A549 (cell line): ENCODE measurements at regions not wholly inside any gene's neighbourhood (a gene's known extent, or its start where the extent isn't known, plus 50 kb on each side); places are given as distances from the start of the nearest gene placed in this dataset.

Experiments
- ATAC-seq, 2 experiments: fragments of 200-7000 bp in 1 of 2; fragments of >200 bp in 1 of 2; cut with Nextera tagmentation in 1 of 2; cut with Tn5 transposase in 1 of 2; 3 replicates each; pipeline versions ENCODE4 v1.8.0 to v1.9.1; 2018 to 2020; ENCODE audit warnings: mild to moderate bottlenecking in 1 of 2, moderate library complexity in 1 of 2
- CTCF ChIA-PET: fragments of 300-600 bp; sonication (Branson Sonifier 250); formaldehyde crosslinking; extraction: SDS; loops from one replicate; lab custom pipeline; 2021; ENCODE audit warnings: antibody characterized with exemption, inconsistent platforms; lab: Yijun Ruan, JAX
- POLR2A ChIA-PET: fragments of 350-600 bp; formaldehyde crosslinking; extraction: SDS; loops from one replicate; lab custom pipeline; 2021; ENCODE audit warnings: antibody characterized with exemption, inconsistent platforms; lab: Yijun Ruan, JAX
- DNase-seq, 2 experiments: peaks; one replicate each; pipeline versions ENCODE4 v3.0.0 to v3.0.0-alpha.2; 2011 to 2016; ENCODE audit warnings: low read depth in 1 of 2, low spot score in 1 of 2
- FAIRE-seq: peaks from 2 replicates; lab custom pipeline; 2011; peaks lifted over from hg19 to GRCh38; lab: Jason Lieb, UNC
- H3K27ac ChIP-seq, 2 experiments: fragments of >200 bp; sonication (Bioruptor Twin); formaldehyde crosslinking; 3 replicates each; pipeline ENCODE4 v1.5.1; 2016 to 2017
- H3K4me1 ChIP-seq: fragments of >200 bp; sonication (Bioruptor Twin); formaldehyde crosslinking; 3 replicates; pipeline ENCODE4 v1.6.1; 2016
- H3K4me2 ChIP-seq: fragments of >200 bp; sonication (Bioruptor Twin); formaldehyde crosslinking; 3 replicates; pipeline ENCODE4 v1.6.1; 2016
- H3K4me3 ChIP-seq: fragments of >200 bp; sonication (Bioruptor Twin); formaldehyde crosslinking; 3 replicates; pipeline ENCODE4 v1.5.1; 2016
- H3K9me3 ChIP-seq: fragments of >200 bp; sonication (Bioruptor Twin); formaldehyde crosslinking; 3 replicates; pipeline ENCODE4 v1.6.1; 2016
- CHD4 ChIP-seq: fragments of 200-600 bp; sonication (generic); IDR thresholded peaks from 2 replicates; pipeline ENCODE4 v1.6.1; 2016; ENCODE audit warnings: antibody characterized with exemption, mild to moderate bottlenecking, borderline replicate concordance
- EHMT2 ChIP-seq: fragments of 200-600 bp; sonication (generic); IDR thresholded peaks from 2 replicates; pipeline ENCODE4 v1.6.1; 2016; ENCODE audit warnings: antibody characterized with exemption, low read depth, mild to moderate bottlenecking, moderate library complexity
- EP300 ChIP-seq, 2 experiments: fragments of >200 bp; sonication (Bioruptor Twin); formaldehyde crosslinking; IDR thresholded peaks; 2 replicates in 1 of 2; 3 replicates in 1 of 2; pipeline ENCODE4 v1.6.1; 2016 to 2017
- GATA3 ChIP-seq: IDR thresholded peaks from 2 replicates; pipeline ENCODE4 v1.6.1; 2012; ENCODE audit warnings: borderline replicate concordance
- HDAC2 ChIP-seq: fragments of 200-600 bp; sonication (generic); IDR thresholded peaks from 2 replicates; pipeline ENCODE4 v1.6.1; 2016
- HEYL ChIP-seq: fragments of 250-450 bp; sonication (Bioruptor Pico); IDR thresholded peaks from 2 replicates; pipeline ENCODE4 v1.8.0; 2021; ENCODE audit warnings: mild to moderate bottlenecking, moderate library complexity
- HOXA7 ChIP-seq: fragments of 250-450 bp; sonication (Bioruptor Pico); IDR thresholded peaks from 2 replicates; pipeline ENCODE4 v1.5.0; 2020; ENCODE audit warnings: mild to moderate bottlenecking, moderate library complexity
- HOXB13 ChIP-seq: fragments of 250-450 bp; sonication (Bioruptor Pico); IDR thresholded peaks from 2 replicates; pipeline ENCODE4 v1.5.0; 2020; ENCODE audit warnings: low read depth, mild to moderate bottlenecking, moderate library complexity
- HOXB5 ChIP-seq: fragments of 250-450 bp; sonication (Bioruptor Pico); IDR thresholded peaks from 2 replicates; pipeline ENCODE4 v1.5.0; 2020; ENCODE audit warnings: mild to moderate bottlenecking, moderate library complexity
- JUNB ChIP-seq: fragments of >200 bp; sonication (Bioruptor Twin); formaldehyde crosslinking; IDR thresholded peaks from 2 replicates; pipeline ENCODE4 v1.6.1; 2016
- MAZ ChIP-seq: fragments of 150-350 bp; IDR thresholded peaks from 2 replicates; pipeline ENCODE4 v1.6.1; 2014; ENCODE audit warnings: antibody characterized with exemption, low read depth, low read length, borderline replicate concordance
- NFE2L2 ChIP-seq: fragments of 150-350 bp; conservative IDR thresholded peaks from 2 replicates; pipeline ENCODE4 v1.6.1; 2014; ENCODE audit warnings: low read length
- NR3C1 ChIP-seq: fragments of >200 bp; sonication (Bioruptor Twin); formaldehyde crosslinking; IDR thresholded peaks from 3 replicates; pipeline ENCODE4 v1.6.1; 2017
- PHF8 ChIP-seq: fragments of 200-600 bp; sonication (generic); IDR thresholded peaks from 2 replicates; pipeline ENCODE4 v1.6.1; 2016; ENCODE audit warnings: low read depth, mild to moderate bottlenecking, antibody characterized with exemption, moderate library complexity, borderline replicate concordance
- TP53 ChIP-seq: fragments of 250-450 bp; sonication (Bioruptor Pico); IDR thresholded peaks from 2 replicates; pipeline ENCODE4 v1.5.0; 2021; ENCODE audit warnings: mild to moderate bottlenecking, moderate library complexity
- ZFP36 ChIP-seq: fragments of 450-650 bp; IDR thresholded peaks from 2 replicates; pipeline ENCODE4 v1.6.1; 2014; ENCODE audit warnings: borderline replicate concordance; ENCODE audit not compliant: partially characterized antibody
- WGBS: methylation state at CpG from one replicate; pipeline ENCODE4 v1.1.6; 2017; ENCODE audit errors: missing lambda C conversion rate; 5-methylcytosine and 5-hydroxymethylcytosine counted together
- TF ChIP-seq, protein P1 (sequence below): fragments of >200 bp; sonication (Bioruptor Twin); formaldehyde crosslinking; IDR thresholded peaks from 2 replicates; pipeline ENCODE4 v1.6.1; 2016
- TF ChIP-seq, protein P2 (sequence below): fragments of >200 bp; sonication (Bioruptor Twin); formaldehyde crosslinking; IDR thresholded peaks from 3 replicates; pipeline ENCODE4 v1.5.1; 2016
- TF ChIP-seq, protein P3 (sequence below): fragments of 150-350 bp; IDR thresholded peaks from 2 replicates; pipeline ENCODE4 v1.6.1; 2014; ENCODE audit warnings: low read depth, mild to moderate bottlenecking, low read length
- TF ChIP-seq, protein P4 (sequence below): fragments of 200-600 bp; sonication (generic); IDR thresholded peaks from 2 replicates; pipeline ENCODE4 v1.6.1; 2016; ENCODE audit warnings: antibody characterized with exemption, mild to moderate bottlenecking, moderate library complexity
- TF ChIP-seq, protein P5 (sequence below): IDR thresholded peaks from 2 replicates; pipeline ENCODE4 v1.6.1; 2012
- TF ChIP-seq, protein P6 (sequence below): fragments of >200 bp; sonication (Bioruptor Twin); formaldehyde crosslinking; IDR thresholded peaks from 3 replicates; pipeline ENCODE4 v1.6.1; 2016

DNA sequence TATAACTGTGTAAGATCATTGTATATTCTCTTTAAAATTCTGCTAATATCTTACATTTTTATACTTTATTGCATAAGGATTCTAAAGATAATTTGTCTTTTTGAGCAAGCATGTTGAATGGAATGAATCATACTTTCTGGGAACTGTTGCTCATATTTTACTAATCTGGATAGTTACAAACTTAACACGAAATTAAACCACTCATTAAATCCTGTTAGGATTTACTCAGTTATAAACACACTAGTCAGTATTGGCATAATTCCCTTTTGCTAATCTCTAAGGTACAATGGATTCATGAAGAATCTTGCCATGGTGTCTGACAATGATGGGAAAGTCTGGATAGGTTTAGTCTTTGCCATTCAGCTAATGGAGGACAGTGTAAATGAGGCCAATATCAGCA, 338.1 kb upstream of the SMC2 start:
- ChIA-PET CTCF (interaction anchor here (0.6 kb wide), 1 partner anchor 804 kb away, joined by 3 read pairs; no protein-coding TSS in a partner anchor), POLR2A (no interaction called here)
- no peak for DNase-seq
- Histone ChIP-seq H3K4me3 (no peak overlapping the region), H3K9me3 (no peaks in the 10 kb centered on the region), H3K4me1 (no peaks in the 10 kb centered on the region), H3K4me2 (no peak overlapping the region), H3K27ac (no peak overlapping the region)
- TF ChIP-seq, protein P1, sequence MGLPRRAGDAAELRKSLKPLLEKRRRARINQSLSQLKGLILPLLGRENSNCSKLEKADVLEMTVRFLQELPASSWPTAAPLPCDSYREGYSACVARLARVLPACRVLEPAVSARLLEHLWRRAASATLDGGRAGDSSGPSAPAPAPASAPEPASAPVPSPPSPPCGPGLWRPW = no peak
- TF ChIP-seq, protein P2, sequence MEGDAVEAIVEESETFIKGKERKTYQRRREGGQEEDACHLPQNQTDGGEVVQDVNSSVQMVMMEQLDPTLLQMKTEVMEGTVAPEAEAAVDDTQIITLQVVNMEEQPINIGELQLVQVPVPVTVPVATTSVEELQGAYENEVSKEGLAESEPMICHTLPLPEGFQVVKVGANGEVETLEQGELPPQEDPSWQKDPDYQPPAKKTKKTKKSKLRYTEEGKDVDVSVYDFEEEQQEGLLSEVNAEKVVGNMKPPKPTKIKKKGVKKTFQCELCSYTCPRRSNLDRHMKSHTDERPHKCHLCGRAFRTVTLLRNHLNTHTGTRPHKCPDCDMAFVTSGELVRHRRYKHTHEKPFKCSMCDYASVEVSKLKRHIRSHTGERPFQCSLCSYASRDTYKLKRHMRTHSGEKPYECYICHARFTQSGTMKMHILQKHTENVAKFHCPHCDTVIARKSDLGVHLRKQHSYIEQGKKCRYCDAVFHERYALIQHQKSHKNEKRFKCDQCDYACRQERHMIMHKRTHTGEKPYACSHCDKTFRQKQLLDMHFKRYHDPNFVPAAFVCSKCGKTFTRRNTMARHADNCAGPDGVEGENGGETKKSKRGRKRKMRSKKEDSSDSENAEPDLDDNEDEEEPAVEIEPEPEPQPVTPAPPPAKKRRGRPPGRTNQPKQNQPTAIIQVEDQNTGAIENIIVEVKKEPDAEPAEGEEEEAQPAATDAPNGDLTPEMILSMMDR = no peak
- TF ChIP-seq CHD4 = no peak
- TF ChIP-seq MAZ = no peak
- no peak for ATAC-seq
- FAIRE-seq = no peak
- 0% methylated on average over 1 of the region's 1 CpG for WGBS

DNA sequence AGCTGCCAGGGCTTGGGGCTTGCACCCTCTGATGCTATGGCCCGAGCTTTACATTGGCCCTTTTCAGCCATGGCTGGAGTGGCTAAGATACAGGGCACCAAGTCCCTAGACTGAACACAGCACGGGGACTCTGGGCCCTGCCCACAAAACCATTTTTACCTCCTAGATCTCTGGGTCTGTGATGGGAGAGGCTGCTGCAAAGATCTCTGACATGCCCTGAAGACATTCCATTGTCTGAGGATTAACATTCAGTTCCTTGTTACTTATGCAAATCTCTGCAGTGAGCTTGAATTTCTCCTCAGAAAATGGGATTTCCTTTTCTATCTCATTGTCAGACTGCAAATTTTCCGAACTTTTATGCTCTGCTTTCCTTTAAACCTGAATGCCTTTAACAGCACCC, 337.0 kb upstream of the SMC2 start:
- H3K27ac ChIP-seq = no peak overlapping the region
- TF ChIP-seq PHF8 (no peak), EP300 (IDR thresholded peaks at IDR 0.05) (no peak), JUNB (no peak), NR3C1 (no peak), TP53 (CRISPR knock-in tag) (no peak), HOXA7 (CRISPR knock-in tag) (no peak), CHD4 (no peak), HDAC2 (no peak), HEYL (CRISPR knock-in tag) (no peak), NFE2L2 (no peak), HOXB13 (CRISPR knock-in tag) (no peak), GATA3 (no peak), ZFP36 (no peak), HOXB5 (CRISPR knock-in tag) (no peak), EHMT2 (no peak)
- TF ChIP-seq, protein P3, sequence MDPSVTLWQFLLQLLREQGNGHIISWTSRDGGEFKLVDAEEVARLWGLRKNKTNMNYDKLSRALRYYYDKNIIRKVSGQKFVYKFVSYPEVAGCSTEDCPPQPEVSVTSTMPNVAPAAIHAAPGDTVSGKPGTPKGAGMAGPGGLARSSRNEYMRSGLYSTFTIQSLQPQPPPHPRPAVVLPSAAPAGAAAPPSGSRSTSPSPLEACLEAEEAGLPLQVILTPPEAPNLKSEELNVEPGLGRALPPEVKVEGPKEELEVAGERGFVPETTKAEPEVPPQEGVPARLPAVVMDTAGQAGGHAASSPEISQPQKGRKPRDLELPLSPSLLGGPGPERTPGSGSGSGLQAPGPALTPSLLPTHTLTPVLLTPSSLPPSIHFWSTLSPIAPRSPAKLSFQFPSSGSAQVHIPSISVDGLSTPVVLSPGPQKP = no peak
- TF ChIP-seq, protein P4, sequence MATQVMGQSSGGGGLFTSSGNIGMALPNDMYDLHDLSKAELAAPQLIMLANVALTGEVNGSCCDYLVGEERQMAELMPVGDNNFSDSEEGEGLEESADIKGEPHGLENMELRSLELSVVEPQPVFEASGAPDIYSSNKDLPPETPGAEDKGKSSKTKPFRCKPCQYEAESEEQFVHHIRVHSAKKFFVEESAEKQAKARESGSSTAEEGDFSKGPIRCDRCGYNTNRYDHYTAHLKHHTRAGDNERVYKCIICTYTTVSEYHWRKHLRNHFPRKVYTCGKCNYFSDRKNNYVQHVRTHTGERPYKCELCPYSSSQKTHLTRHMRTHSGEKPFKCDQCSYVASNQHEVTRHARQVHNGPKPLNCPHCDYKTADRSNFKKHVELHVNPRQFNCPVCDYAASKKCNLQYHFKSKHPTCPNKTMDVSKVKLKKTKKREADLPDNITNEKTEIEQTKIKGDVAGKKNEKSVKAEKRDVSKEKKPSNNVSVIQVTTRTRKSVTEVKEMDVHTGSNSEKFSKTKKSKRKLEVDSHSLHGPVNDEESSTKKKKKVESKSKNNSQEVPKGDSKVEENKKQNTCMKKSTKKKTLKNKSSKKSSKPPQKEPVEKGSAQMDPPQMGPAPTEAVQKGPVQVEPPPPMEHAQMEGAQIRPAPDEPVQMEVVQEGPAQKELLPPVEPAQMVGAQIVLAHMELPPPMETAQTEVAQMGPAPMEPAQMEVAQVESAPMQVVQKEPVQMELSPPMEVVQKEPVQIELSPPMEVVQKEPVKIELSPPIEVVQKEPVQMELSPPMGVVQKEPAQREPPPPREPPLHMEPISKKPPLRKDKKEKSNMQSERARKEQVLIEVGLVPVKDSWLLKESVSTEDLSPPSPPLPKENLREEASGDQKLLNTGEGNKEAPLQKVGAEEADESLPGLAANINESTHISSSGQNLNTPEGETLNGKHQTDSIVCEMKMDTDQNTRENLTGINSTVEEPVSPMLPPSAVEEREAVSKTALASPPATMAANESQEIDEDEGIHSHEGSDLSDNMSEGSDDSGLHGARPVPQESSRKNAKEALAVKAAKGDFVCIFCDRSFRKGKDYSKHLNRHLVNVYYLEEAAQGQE = no peak
- TF ChIP-seq, protein P5, sequence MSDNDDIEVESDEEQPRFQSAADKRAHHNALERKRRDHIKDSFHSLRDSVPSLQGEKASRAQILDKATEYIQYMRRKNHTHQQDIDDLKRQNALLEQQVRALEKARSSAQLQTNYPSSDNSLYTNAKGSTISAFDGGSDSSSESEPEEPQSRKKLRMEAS = no peak
- TF ChIP-seq, protein P6, sequence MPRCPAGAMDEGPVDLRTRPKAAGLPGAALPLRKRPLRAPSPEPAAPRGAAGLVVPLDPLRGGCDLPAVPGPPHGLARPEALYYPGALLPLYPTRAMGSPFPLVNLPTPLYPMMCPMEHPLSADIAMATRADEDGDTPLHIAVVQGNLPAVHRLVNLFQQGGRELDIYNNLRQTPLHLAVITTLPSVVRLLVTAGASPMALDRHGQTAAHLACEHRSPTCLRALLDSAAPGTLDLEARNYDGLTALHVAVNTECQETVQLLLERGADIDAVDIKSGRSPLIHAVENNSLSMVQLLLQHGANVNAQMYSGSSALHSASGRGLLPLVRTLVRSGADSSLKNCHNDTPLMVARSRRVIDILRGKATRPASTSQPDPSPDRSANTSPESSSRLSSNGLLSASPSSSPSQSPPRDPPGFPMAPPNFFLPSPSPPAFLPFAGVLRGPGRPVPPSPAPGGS = no peak
- H3K9me3 ChIP-seq = no peaks in the 10 kb centered on the region
- no peak overlapping the region for H3K4me2 ChIP-seq
- DNase-seq (no peak), ATAC-seq (no peak), FAIRE-seq (no peak)
- no peaks in the 10 kb centered on the region for H3K4me1 ChIP-seq
- POLR2A ChIA-PET = no interaction called here
- CTCF ChIA-PET = no interaction called here
- H3K4me3 ChIP-seq = no peak overlapping the region
- 27% methylated on average over 3 of the region's 3 CpGs for WGBS
